Upper lobe of right lung (tissue), 1 donor: ENCODE measurements at regions not wholly inside any gene's neighbourhood (a gene's known extent, or its start where the extent isn't known, plus 50 kb on each side); places are given as distances from the start of the nearest gene placed in this dataset.

Experiments
- ATAC-seq: fragments of 200-7000 bp; cut with Tn5 transposase; one replicate; pipeline ENCODE4 v1.9.1; 2020; ENCODE audit warnings: mild to moderate bottlenecking, moderate library complexity
- DNase-seq: peaks from one replicate; pipeline ENCODE4 v3.0.0-alpha.2; 2020
- H3K27ac ChIP-seq: fragments of 200-600 bp; one replicate; pipeline ENCODE4 v1.8.0; 2022
- H3K27me3 ChIP-seq: fragments of 200-600 bp; one replicate; pipeline ENCODE4 v1.8.0; 2022; ENCODE audit warnings: mild to moderate bottlenecking
- H3K36me3 ChIP-seq: fragments of 200-600 bp; one replicate; pipeline ENCODE4 v1.8.0; 2022
- H3K4me1 ChIP-seq: fragments of 200-600 bp; one replicate; pipeline ENCODE4 v1.8.0; 2022
- H3K4me3 ChIP-seq: fragments of 200-600 bp; one replicate; pipeline ENCODE4 v1.8.0; 2022; ENCODE audit warnings: mild to moderate bottlenecking
- H3K9me3 ChIP-seq: fragments of 200-600 bp; one replicate; pipeline ENCODE4 v1.8.0; 2022
- CTCF ChIP-seq: fragments of 200-600 bp; IDR thresholded peaks from one replicate; pipeline ENCODE4 v1.8.0; 2022; ENCODE audit warnings: antibody characterized with exemption
- intact Hi-C: fragments of 100-400 bp; cut with DNase I; formaldehyde crosslinking; loops from one replicate; pipeline ENCODE4 v1.11.0; 2022
- donor health status: DM: no; HTN: yes; CAD: no; lungs with severe emphysema.

- Histone ChIP-seq H3K27me3 (no peaks in the 10 kb centered on the region), H3K36me3 (no peaks in the 10 kb centered on the region), H3K9me3 (no peaks in the 10 kb centered on the region), H3K4me1 (no peaks in the 10 kb centered on the region), H3K27ac (no peak overlapping the region), H3K4me3 (no peak overlapping the region)
- no peak for TF ChIP-seq CTCF
- ATAC-seq (no peak), DNase-seq (no peak)
- intact Hi-C loops = no loop called here
Measured at GRCh38 chr2:81991282-81991681, 1686.7 kb upstream of the LRRTM1 start.

GRCh38 chr2:81987370-81987769 is 1682.8 kb upstream of the LRRTM1 start:
- Histone ChIP-seq H3K9me3 (no peaks in the 10 kb centered on the region), H3K27ac (no peak overlapping the region), H3K27me3 (no peaks in the 10 kb centered on the region), H3K36me3 (no peaks in the 10 kb centered on the region), H3K4me3 (no peak overlapping the region), H3K4me1 (no peaks in the 10 kb centered on the region)
- ATAC-seq = no peak
- intact Hi-C loops = no loop called here
- DNase-seq = no peak
- TF ChIP-seq CTCF = no peak

GRCh38 chr2:81984969-81985637 is 1680.6 kb upstream of the LRRTM1 start:
- no peaks in the 10 kb centered on the region for H3K9me3 ChIP-seq
- intact Hi-C loops = no loop called here
- H3K27ac ChIP-seq = no peak overlapping the region
- ATAC-seq = peak; percentile 23
- DNase-seq = peak; percentile 56
- no peak overlapping the region for H3K4me3 ChIP-seq
- no peaks in the 10 kb centered on the region for H3K27me3 ChIP-seq
- no peaks in the 10 kb centered on the region for H3K4me1 ChIP-seq
- H3K36me3 ChIP-seq = no peaks in the 10 kb centered on the region
- no peak for TF ChIP-seq CTCF

- intact Hi-C loops = no loop called here
- DNase-seq (no peak), ATAC-seq (no peak)
- H3K4me3 ChIP-seq = no peak overlapping the region
- no peak overlapping the region for H3K27ac ChIP-seq
- TF ChIP-seq CTCF = no peak
- H3K9me3 ChIP-seq = no peaks in the 10 kb centered on the region
- H3K36me3 ChIP-seq = no peaks in the 10 kb centered on the region
- H3K4me1 ChIP-seq = no peaks in the 10 kb centered on the region
- no peaks in the 10 kb centered on the region for H3K27me3 ChIP-seq
Measured at GRCh38 chr2:81981585-81981984, 1677.0 kb upstream of the LRRTM1 start.

- ATAC-seq (no peak), DNase-seq (no peak)
- no peak for TF ChIP-seq CTCF
- no peak overlapping the region for H3K27ac ChIP-seq
- intact Hi-C loops = no loop called here
- H3K4me3 ChIP-seq = no peak overlapping the region
- H3K4me1 ChIP-seq = no peaks in the 10 kb centered on the region
- no peaks in the 10 kb centered on the region for H3K9me3 ChIP-seq
- H3K36me3 ChIP-seq = no peaks in the 10 kb centered on the region
- H3K27me3 ChIP-seq = no peaks in the 10 kb centered on the region
Measured at GRCh38 chr2:81979086-81979485, 1674.5 kb upstream of the LRRTM1 start.

- H3K4me1 ChIP-seq = no peaks in the 10 kb centered on the region
- no peaks in the 10 kb centered on the region for H3K27me3 ChIP-seq
Measured at GRCh38 chr2:81976998-81977397, 1672.4 kb upstream of the LRRTM1 start.

More at GRCh38 chr2:81976998-81977397, 1672.4 kb upstream of the LRRTM1 start:
- Histone ChIP-seq H3K27ac (no peak overlapping the region), H3K36me3 (no peaks in the 10 kb centered on the region), H3K9me3 (no peaks in the 10 kb centered on the region), H3K4me3 (no peak overlapping the region)
- TF ChIP-seq CTCF = no peak
- no peak for ATAC-seq
- intact Hi-C loops = no loop called here
- no peak for DNase-seq
